Activated CD8-positive, alpha-beta memory T cell treated with anti-CD3 and anti-CD28 coated beads for 1 hour (primary cell): ENCODE measurements at regions not wholly inside any gene's neighbourhood (a gene's known extent, or its start where the extent isn't known, plus 50 kb on each side); places are given as distances from the start of the nearest gene placed in this dataset.
"Not testable (repeated sequence)": the region's sequence is repeated elsewhere in the genome, so short reads cannot be mapped to it uniquely, and the experiment has no call there.

Source experiments
- DNase-seq, 2 donors: peaks; one replicate each; pipeline ENCODE4 v3.0.0-alpha.2; 2020; ENCODE audit warnings: low read depth in 1 of 2; ENCODE audit errors: extremely low read depth in 1 of 2

- not testable (repeated sequence) for DNase-seq
These were observed 232.9 kb upstream of the RASGRP1 start for GRCh38 chr15:38797506-38797905.

DNA sequence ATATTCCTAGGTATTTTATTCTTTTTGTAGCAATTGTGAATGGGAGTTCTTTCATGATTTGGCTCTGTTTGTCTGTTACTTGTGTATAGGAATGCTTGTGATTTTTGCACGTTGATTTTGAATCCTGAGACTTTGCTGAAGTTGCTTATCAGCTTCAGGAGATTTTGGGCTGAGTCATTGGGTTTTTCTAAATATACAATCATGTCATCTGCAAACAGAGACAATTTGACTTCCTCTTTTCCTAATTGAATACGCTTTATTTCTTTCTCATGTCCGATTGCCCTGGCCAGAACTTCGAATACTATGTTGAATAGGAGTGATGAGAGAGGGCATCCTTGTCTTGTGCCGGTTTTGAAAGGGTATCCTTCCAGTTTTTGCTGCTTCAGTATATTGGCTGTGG, 234.6 kb upstream of the RASGRP1 start:
- DNase-seq: not testable (repeated sequence)

DNA sequence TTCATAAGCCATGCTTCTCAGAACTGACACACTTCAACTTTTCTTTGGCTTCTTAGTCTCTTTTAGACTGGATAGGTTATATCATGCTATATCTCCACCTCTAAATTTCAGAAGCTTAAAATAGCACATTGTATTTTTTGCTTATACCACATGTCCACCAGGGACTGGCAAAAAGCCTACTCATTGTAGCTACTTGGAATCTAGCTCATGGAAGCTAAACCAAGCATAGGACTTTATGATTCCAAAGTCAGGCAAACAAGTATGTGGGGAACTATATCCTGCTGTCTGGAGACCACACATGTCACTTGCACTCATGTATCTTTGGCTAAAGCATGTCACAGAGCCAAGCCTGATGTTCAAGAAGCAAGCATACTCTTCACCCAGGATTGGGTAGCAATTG, 245.0 kb upstream of the RASGRP1 start:
- no peak for DNase-seq

- DNase-seq: no peak
These were observed 246.1 kb upstream of the RASGRP1 start for GRCh38 chr15:38810686-38811085.

DNA sequence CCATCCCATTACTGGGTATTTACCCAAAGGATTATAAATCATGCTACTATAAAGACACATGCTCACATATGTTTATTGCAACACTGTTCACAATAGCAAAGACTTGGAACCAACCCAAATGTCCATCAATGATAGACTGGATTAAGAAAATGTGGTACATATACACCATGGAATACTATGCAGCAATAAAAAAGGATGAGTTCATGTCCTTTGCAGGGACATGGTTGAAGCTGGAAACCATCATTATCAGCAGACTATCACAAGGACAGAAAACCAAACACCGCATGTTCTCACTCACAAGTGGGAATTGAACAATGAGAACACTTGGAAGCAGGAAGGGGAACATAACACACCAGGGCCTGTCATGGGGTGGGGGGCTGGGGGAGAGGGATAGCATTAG, 249.6 kb upstream of the RASGRP1 start:
- not testable (repeated sequence) for DNase-seq

GRCh38 chr15:38814891-38815290, 250.3 kb upstream of the RASGRP1 start:
- DNase-seq: no peak

- peak; percentile 51 to 71 for DNase-seq
These were observed 253.0 kb upstream of the RASGRP1 start for GRCh38 chr15:38817427-38818156.

- DNase-seq: no peak
These were observed 253.7 kb upstream of the RASGRP1 start for GRCh38 chr15:38818157-38818790.

- DNase-seq: no peak
These were observed 254.9 kb upstream of the RASGRP1 start for GRCh38 chr15:38819387-38819950.

GRCh38 chr15:38823263-38823662, 258.6 kb upstream of the RASGRP1 start:
- DNase-seq: no peak

DNA sequence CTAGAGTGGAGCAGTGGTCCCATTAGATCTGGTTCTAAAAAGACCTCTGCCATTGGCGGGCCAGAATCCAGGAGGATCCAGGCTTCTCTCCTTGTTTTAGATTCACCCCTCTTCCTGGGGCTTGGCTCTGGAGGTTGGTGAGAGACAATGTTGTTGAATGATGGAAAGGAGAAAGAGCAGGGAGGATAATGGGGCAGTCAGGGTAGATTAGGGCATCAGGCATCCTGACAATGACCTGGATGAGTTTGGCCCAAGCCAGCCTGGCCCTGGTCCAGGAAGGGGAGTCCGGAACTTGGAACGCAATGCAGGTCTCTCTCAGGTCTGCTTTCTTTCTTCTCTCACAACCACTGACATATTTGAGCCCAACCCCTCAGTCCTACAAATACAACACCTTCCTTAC, 260.1 kb upstream of the RASGRP1 start:
- no peak for DNase-seq

DNA sequence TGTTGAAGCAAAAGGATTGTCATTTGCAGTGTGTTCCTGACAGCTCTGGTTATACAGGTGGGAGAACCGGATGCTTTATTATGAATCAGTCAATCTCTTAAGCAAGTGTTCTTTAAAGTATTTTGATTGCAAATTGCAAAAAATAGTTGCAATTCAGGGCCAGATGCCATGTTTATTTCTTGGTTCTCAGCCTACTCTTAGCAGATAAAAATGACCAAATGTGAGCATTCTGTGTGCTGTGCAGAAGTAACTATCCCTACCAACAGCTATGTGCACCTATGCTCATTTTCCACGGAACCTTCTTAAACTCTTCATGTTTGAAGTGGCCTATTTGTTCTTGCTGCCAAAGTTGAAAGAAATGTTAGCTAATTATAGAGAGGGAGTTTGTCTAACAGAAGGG, 262.3 kb upstream of the RASGRP1 start:
- no peak for DNase-seq

- no peak for DNase-seq
These were observed 263.5 kb upstream of the RASGRP1 start for GRCh38 chr15:38828031-38828532.

- no peak for DNase-seq
These were observed 264.5 kb upstream of the RASGRP1 start for GRCh38 chr15:38829086-38829485.

- DNase-seq: no peak
These were observed 277.6 kb upstream of the RASGRP1 start for GRCh38 chr15:38842226-38842625.

GRCh38 chr15:38843051-38843501, 278.5 kb upstream of the RASGRP1 start:
- DNase-seq: no peak

GRCh38 chr15:38843736-38844590, 279.3 kb upstream of the RASGRP1 start:
- DNase-seq: no peak

DNA sequence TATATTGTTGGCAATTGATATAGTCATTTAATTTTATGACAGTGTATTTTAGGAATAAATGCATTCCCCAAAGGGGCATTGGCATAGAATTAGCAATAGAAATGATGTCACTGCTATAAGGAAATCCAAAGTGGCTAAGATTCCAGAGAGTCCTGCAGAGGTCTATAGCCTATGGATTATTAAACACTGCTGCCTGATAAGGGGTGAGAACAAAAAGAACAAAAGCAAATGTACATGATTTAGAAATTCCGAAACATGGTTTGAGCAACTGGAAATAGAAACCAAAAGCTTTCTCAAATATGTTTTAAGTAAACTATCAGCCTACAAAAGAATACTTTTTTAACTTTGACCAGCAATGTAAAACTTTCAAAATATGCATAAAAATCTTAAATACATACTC, 280.1 kb upstream of the RASGRP1 start:
- no peak for DNase-seq

- DNase-seq: no peak
These were observed 281.7 kb upstream of the RASGRP1 start for GRCh38 chr15:38846346-38846745.

DNA sequence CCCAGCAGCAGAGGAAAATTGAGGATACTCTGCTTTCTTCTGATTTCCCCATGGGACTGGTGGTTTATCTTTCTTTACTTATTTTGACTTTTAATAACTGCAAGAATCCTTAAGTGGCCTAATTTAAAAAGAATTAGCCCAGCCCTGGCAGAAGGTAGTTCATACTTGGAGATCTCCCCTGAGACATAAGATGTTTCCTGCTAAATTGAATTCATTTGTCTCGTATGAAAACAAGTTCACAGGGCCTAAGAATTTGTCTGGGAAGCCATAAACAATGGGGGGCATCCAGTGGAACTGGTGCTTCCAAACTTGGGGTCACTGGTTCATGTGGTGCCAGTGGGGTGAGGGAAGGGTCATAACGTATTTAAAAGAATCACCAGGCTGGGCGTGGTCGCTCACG, 283.1 kb upstream of the RASGRP1 start:
- no peak for DNase-seq

GRCh38 chr15:38849046-38849445, 284.4 kb upstream of the RASGRP1 start:
- DNase-seq: no peak
